Panc1 (cell line): ENCODE measurements at regions not wholly inside any gene's neighbourhood (a gene's known extent, or its start where the extent isn't known, plus 50 kb on each side); places are given as distances from the start of the nearest gene placed in this dataset.

Experiments
- ATAC-seq: fragments of 200-7000 bp; cut with Tn5 transposase; 2 replicates; pipeline ENCODE4 v1.9.1; 2020; ENCODE audit warnings: mild to moderate bottlenecking, moderate library complexity
- BruUV-seq: library from RNA; stranded (reverse); fragments of 400-500 nt; replicated peaks from 2 replicates; lab custom pipeline; 2021; lab: Mats Ljungman, UMichigan
- CTCF ChIA-PET: fragments of 300-600 bp; sonication (Branson Sonifier 250); formaldehyde crosslinking; loops from one replicate; lab custom pipeline; 2022; ENCODE audit warnings: antibody characterized with exemption; lab: Charles Lee
- POLR2A ChIA-PET: fragments of 300-600 bp; sonication (Branson Sonifier 250); formaldehyde crosslinking; loops from one replicate; lab custom pipeline; 2022; ENCODE audit warnings: antibody characterized with exemption; lab: Charles Lee
- DNase-seq: peaks from one replicate; pipeline ENCODE4 v3.0.0-alpha.2; 2010; ENCODE audit warnings: low read depth, low spot score
- H3K27ac ChIP-seq: 2 replicates; pipeline ENCODE4 v1.5.1; 2011; ENCODE audit warnings: mild to moderate bottlenecking, low read length, inconsistent platforms
- H3K27me3 ChIP-seq: fragments of 200-500 bp; sonication (Bioruptor generic); 2 replicates; pipeline ENCODE4 v1.6.0; 2014; ENCODE audit warnings: low read length, inconsistent platforms; ENCODE audit not compliant: control insufficient read depth, insufficient read depth
- H3K36me3 ChIP-seq: fragments of 200-500 bp; sonication (Bioruptor generic); 2 replicates; pipeline ENCODE4 v1.5.1; 2014; ENCODE audit warnings: inconsistent platforms, mild to moderate bottlenecking, low read length, moderate library complexity; ENCODE audit not compliant: control insufficient read depth, insufficient read depth
- H3K4me1 ChIP-seq: 2 replicates; pipeline ENCODE4 v1.5.1; 2011; ENCODE audit warnings: inconsistent platforms, mild to moderate bottlenecking, low read length, moderate library complexity; ENCODE audit not compliant: control insufficient read depth, insufficient read depth
- H3K4me3 ChIP-seq, 2 experiments: 2 replicates each; pipeline ENCODE4 v1.5.1; 2011 to 2012; ENCODE audit warnings: low read depth in 2 of 2, low read length in 2 of 2, mild to moderate bottlenecking in 2 of 2, inconsistent platforms in 1 of 2, moderate library complexity in 1 of 2
- H3K9me3 ChIP-seq: fragments of 200-500 bp; sonication (Bioruptor generic); 2 replicates; pipeline ENCODE4 v1.5.1; 2014; ENCODE audit warnings: low read depth, mild to moderate bottlenecking, inconsistent platforms, low read length, moderate library complexity; ENCODE audit not compliant: control insufficient read depth, insufficient read depth
- CTCF ChIP-seq: fragments of 450-650 bp; IDR thresholded peaks from 2 replicates; pipeline ENCODE4 v1.5.1; 2017; ENCODE audit warnings: mild to moderate bottlenecking
- POLR2AphosphoS5 ChIP-seq: IDR thresholded peaks from 2 replicates; pipeline ENCODE4 v1.6.1; 2012; ENCODE audit warnings: mild to moderate bottlenecking, low read depth, low read length, moderate library complexity
- REST ChIP-seq, 2 experiments: IDR thresholded peaks; 2 replicates each; pipeline ENCODE4 v1.6.1; 2011 to 2012; ENCODE audit warnings: low read depth in 2 of 2, control low read depth in 1 of 2, low read length in 1 of 2, mild to moderate bottlenecking in 1 of 2, moderate library complexity in 1 of 2; ENCODE audit not compliant: insufficient read depth in 1 of 2
- SIN3A ChIP-seq: IDR thresholded peaks from 2 replicates; pipeline ENCODE4 v1.6.1; 2012; ENCODE audit warnings: low read depth, mild to moderate bottlenecking, low read length, moderate library complexity, borderline replicate concordance; ENCODE audit not compliant: insufficient read depth
- TCF7L2 ChIP-seq: IDR thresholded peaks from 2 replicates; pipeline ENCODE4 v1.6.1; 2011; ENCODE audit warnings: mild to moderate bottlenecking, low read depth, low read length, inconsistent platforms
- in situ Hi-C: cut with HindIII; loops from 2 replicates; pipeline ENCODE4 v1.10.0; 2016; ENCODE audit warnings: low sequenced_read_pairs, low pct_unique_long_range_greater_than_20kb
- intact Hi-C: fragments of 100-400 bp; cut with micrococcal nuclease; formaldehyde crosslinking; loops from one replicate; pipeline ENCODE4 v1.10.0; 2022; ENCODE audit not compliant: unreplicated experiment

GRCh38 chr2:35160871-35161270, 1194.7 kb upstream of the CRIM1 start:
- no peak for TF ChIP-seq TCF7L2
- no peak for TF ChIP-seq REST (IDR thresholded peaks at IDR 0.05; ENCODE audit: insufficient read depth in 1 of 2, low read depth in 2 of 2, low read length in 1 of 2)
- TF ChIP-seq POLR2AphosphoS5: no peak
- TF ChIP-seq SIN3A: no peak
- TF ChIP-seq CTCF: no peak
- DNase-seq: no peak
- ATAC-seq: no peak
- no TSS peak for BruUV-seq
- Histone ChIP-seq H3K9me3 (no peaks in the 10 kb centered on the region), H3K4me1 (no peaks in the 10 kb centered on the region), H3K36me3 (no peaks in the 10 kb centered on the region), H3K4me3 (no peak overlapping the region), H3K27ac (no peak overlapping the region), H3K27me3 (no peaks in the 10 kb centered on the region)
- intact Hi-C loops: loop anchor here (10.0 kb wide), 1 partner anchor 244 kb away; no protein-coding TSS in a partner anchor
- ChIA-PET POLR2A (no interaction called here), CTCF (no interaction called here)
- in situ Hi-C loops: no loop called here

- no peaks in the 10 kb centered on the region for H3K4me1 ChIP-seq
- no peak for ATAC-seq
- H3K27ac ChIP-seq: no peak overlapping the region
- intact Hi-C loops: no loop called here
- no TSS peak for BruUV-seq
- ChIA-PET CTCF (no interaction called here), POLR2A (no interaction called here)
- in situ Hi-C loops: no loop called here
- H3K9me3 ChIP-seq: no peaks in the 10 kb centered on the region
- no peaks in the 10 kb centered on the region for H3K36me3 ChIP-seq
- no peak for DNase-seq
- no peak overlapping the region for H3K4me3 ChIP-seq
- TF ChIP-seq CTCF (no peak), TCF7L2 (no peak), SIN3A (no peak), POLR2AphosphoS5 (no peak), REST (IDR thresholded peaks at IDR 0.05; ENCODE audit: insufficient read depth in 1 of 2, low read depth in 2 of 2, low read length in 1 of 2) (no peak)
- no peaks in the 10 kb centered on the region for H3K27me3 ChIP-seq
These were observed 1229.7 kb upstream of the CRIM1 start for GRCh38 chr2:35125871-35126270.
